OCI-LY1 (cell line): ENCODE measurements at regions not wholly inside any gene's neighbourhood (a gene's known extent, or its start where the extent isn't known, plus 50 kb on each side); places are given as distances from the start of the nearest gene placed in this dataset.

Experiments used
- EZH2 ChIP-seq: fragments of 200-600 bp; sonication (generic), shearing (Covaris generic); IDR thresholded peaks from 2 replicates; pipeline ENCODE4 v1.8.0; 2017; ENCODE audit warnings: borderline replicate concordance, mixed run types, mild to moderate bottlenecking, antibody characterized with exemption, low read length, moderate library complexity, mixed read lengths
- TF ChIP-seq, protein P1 (sequence below): fragments of 200-600 bp; sonication (generic), shearing (Covaris generic); IDR thresholded peaks from 2 replicates; pipeline ENCODE4 v1.5.1; 2017; ENCODE audit warnings: mild to moderate bottlenecking, antibody characterized with exemption, low read length, moderate library complexity, mixed read lengths

DNA sequence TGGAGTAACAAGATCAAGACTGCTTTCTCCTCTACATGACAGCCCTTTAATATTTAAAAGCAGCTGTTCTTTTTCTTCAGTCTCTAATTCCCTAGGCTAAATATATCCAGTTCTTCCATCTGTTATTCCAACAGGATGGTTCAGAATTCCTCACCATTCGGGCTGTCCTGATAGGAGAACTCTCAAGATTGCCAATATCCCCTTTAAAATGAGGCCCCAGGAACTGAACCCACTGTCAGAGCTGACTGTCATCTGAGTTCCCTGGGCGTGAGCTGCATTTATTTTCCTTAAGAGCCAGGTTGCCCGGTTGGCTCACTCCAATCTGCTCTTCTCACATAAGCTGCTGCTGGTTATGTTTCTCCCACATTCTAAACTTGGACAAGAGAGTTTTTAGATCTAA lies 177.6 kb downstream of the MIS18A start:
- TF ChIP-seq, protein P1, sequence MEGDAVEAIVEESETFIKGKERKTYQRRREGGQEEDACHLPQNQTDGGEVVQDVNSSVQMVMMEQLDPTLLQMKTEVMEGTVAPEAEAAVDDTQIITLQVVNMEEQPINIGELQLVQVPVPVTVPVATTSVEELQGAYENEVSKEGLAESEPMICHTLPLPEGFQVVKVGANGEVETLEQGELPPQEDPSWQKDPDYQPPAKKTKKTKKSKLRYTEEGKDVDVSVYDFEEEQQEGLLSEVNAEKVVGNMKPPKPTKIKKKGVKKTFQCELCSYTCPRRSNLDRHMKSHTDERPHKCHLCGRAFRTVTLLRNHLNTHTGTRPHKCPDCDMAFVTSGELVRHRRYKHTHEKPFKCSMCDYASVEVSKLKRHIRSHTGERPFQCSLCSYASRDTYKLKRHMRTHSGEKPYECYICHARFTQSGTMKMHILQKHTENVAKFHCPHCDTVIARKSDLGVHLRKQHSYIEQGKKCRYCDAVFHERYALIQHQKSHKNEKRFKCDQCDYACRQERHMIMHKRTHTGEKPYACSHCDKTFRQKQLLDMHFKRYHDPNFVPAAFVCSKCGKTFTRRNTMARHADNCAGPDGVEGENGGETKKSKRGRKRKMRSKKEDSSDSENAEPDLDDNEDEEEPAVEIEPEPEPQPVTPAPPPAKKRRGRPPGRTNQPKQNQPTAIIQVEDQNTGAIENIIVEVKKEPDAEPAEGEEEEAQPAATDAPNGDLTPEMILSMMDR = no peak
- TF ChIP-seq EZH2 = no peak
